Tibial nerve (tissue), 3 donors: ENCODE measurements at regions not wholly inside any gene's neighbourhood (a gene's known extent, or its start where the extent isn't known, plus 50 kb on each side); places are given as distances from the start of the nearest gene placed in this dataset.

Experiments used
- EP300 ChIP-seq, 2 donors: sonication (generic); formaldehyde crosslinking; IDR thresholded peaks; one replicate each; pipeline ENCODE4 v1.6.1; 2017; ENCODE audit warnings: antibody characterized with exemption in 2 of 2, mild to moderate bottlenecking in 1 of 2
- POLR2A ChIP-seq, 2 donors: fragments of 450-650 bp; IDR thresholded peaks; one replicate each; pipeline ENCODE4 v1.6.1; 2017; ENCODE audit warnings: antibody characterized with exemption in 2 of 2, mild to moderate bottlenecking in 2 of 2, moderate library complexity in 2 of 2

- TF ChIP-seq POLR2A (IDR thresholded peaks at IDR 0.05): no peak
- TF ChIP-seq EP300 (IDR thresholded peaks at IDR 0.05): no peak
These were observed 189.2 kb downstream of the LRIG3 start for GRCh38 chr12:58731096-58731495.
